Liver (tissue), 3 donors: ENCODE measurements at regions not wholly inside any gene's neighbourhood (a gene's known extent, or its start where the extent isn't known, plus 50 kb on each side); places are given as distances from the start of the nearest gene placed in this dataset.

ENCODE experiments used
- ATF3 ChIP-seq: IDR thresholded peaks from 2 replicates; pipeline ENCODE4 v1.6.1; 2016; ENCODE audit warnings: antibody characterized with exemption
- CTCF ChIP-seq: fragments of 150-350 bp; IDR thresholded peaks from 2 replicates; pipeline ENCODE4 v1.5.1; 2017; ENCODE audit warnings: improper control_type of control experiment, low read depth, low read length; ENCODE audit not compliant: missing input control
- EGR1 ChIP-seq, 2 donors: IDR thresholded peaks; 2 replicates each; pipeline ENCODE4 v1.6.1; 2016 to 2018; ENCODE audit warnings: antibody characterized with exemption in 2 of 2, low read depth in 2 of 2
- FOXA2 ChIP-seq: IDR thresholded peaks from 2 replicates; pipeline ENCODE4 v1.6.1; 2016; ENCODE audit warnings: antibody characterized with exemption
- HNF4A ChIP-seq, 2 donors: conservative IDR thresholded peaks; 2 replicates each; pipeline ENCODE4 v1.6.1; 2016; ENCODE audit warnings: antibody characterized with exemption in 2 of 2, mild to moderate bottlenecking in 2 of 2
- RAD21 ChIP-seq, 2 donors: IDR thresholded peaks; 2 replicates each; pipeline ENCODE4 v1.6.1; 2016; ENCODE audit warnings: antibody characterized with exemption in 2 of 2, mild to moderate bottlenecking in 2 of 2
- REST ChIP-seq: IDR thresholded peaks from 2 replicates; pipeline ENCODE4 v1.6.1; 2016; ENCODE audit warnings: antibody characterized with exemption, mild to moderate bottlenecking
- SP1 ChIP-seq: IDR thresholded peaks from 2 replicates; pipeline ENCODE4 v1.6.1; 2018; ENCODE audit warnings: antibody characterized with exemption, mild to moderate bottlenecking
- ZBTB33 ChIP-seq: IDR thresholded peaks from 2 replicates; pipeline ENCODE4 v1.6.1; 2016; ENCODE audit warnings: antibody characterized with exemption
- donor health status: healthy.
- donor health status: healthy.

- no peak for TF ChIP-seq CTCF
- no peak for TF ChIP-seq REST
- no peak for TF ChIP-seq HNF4A (conservative IDR thresholded peaks at IDR 0.05)
- TF ChIP-seq ZBTB33, result no peak
- TF ChIP-seq ATF3, result no peak
- no peak for TF ChIP-seq RAD21 (IDR thresholded peaks at IDR 0.05)
- TF ChIP-seq EGR1 (IDR thresholded peaks at IDR 0.05; ENCODE audit: low read depth in 2 of 2), result no peak
- no peak for TF ChIP-seq SP1
- TF ChIP-seq FOXA2, result no peak
Measured at GRCh38 chr13:50241479-50241878, 226.2 kb downstream of the KCNRG start.
